ENCODE measurements at regions not wholly inside any gene's neighbourhood (a gene's known extent, or its start where the extent isn't known, plus 50 kb on each side); places are given as distances from the start of the nearest gene placed in this dataset.

- Histone ChIP-seq H3K27me3 (replicated peaks; ENCODE audit: insufficient read depth, low read length) (no peaks in the 10 kb centered on the region), H3K9me2 (replicated peaks; ENCODE audit: insufficient read depth, low read length) (no peaks in the 10 kb centered on the region), H3K27ac (ENCODE audit: low read length) (peak overlapping the region; percentile 13; the same call in 1 of the 2 replicates), H3F3A (ENCODE audit: insufficient read depth, low read length) (peaks cover 9% of the 10 kb centered on the region), H3K36me3 (replicated peaks; ENCODE audit: insufficient read depth, low read length) (no peaks in the 10 kb centered on the region), H3K9ac (ENCODE audit: low read length) (no peak overlapping the region), H3K9me3 (replicated peaks; ENCODE audit: insufficient read depth, low read length) (no peaks in the 10 kb centered on the region), H4K20me1 (ENCODE audit: insufficient read depth, low read length) (no peaks in the 10 kb centered on the region), H3K79me2 (ENCODE audit: low read length) (no peaks in the 10 kb centered on the region), H3K4me3 (ENCODE audit: low read length) (peak overlapping the region; percentile 8; the same call in 1 of the 2 replicates), H3K4me1 (ENCODE audit: low read length) (peaks cover 20% of the 10 kb centered on the region; the same call in 1 of the 2 replicates), H2AFZ (ENCODE audit: low read length) (no peak overlapping the region), H3K4me2 (ENCODE audit: low read depth, low read length) (peak overlapping the region; percentile 51)
- DNase-seq = peak; percentile 84
- TF ChIP-seq EZH2phosphoT487 (IDR thresholded peaks at IDR 0.05; ENCODE audit: low read length) (no peak), EZH2 (optimal IDR thresholded peaks at IDR 0.05; ENCODE audit: low read depth, low read length) (no peak), CTCF (IDR thresholded peaks at IDR 0.05; ENCODE audit: low read length) (no peak)
These were observed 378.8 kb downstream of the CENPW start for GRCh38 chr6:126718600-126719327.

- H3F3A ChIP-seq (ENCODE audit: insufficient read depth, low read length) = peaks cover 9% of the 10 kb centered on the region
These were observed 380.4 kb downstream of the CENPW start for GRCh38 chr6:126720304-126720703.

GRCh38 chr6:126721581-126722160 is 381.8 kb downstream of the CENPW start:
- H4K20me1 ChIP-seq (ENCODE audit: insufficient read depth, low read length) = no peaks in the 10 kb centered on the region
- H3K9me3 ChIP-seq (replicated peaks; ENCODE audit: insufficient read depth, low read length) = no peaks in the 10 kb centered on the region
- TF ChIP-seq EZH2 (optimal IDR thresholded peaks at IDR 0.05; ENCODE audit: low read depth, low read length) = no peak
- no peak for TF ChIP-seq EZH2phosphoT487 (IDR thresholded peaks at IDR 0.05; ENCODE audit: low read length)
- TF ChIP-seq CTCF (IDR thresholded peaks at IDR 0.05; ENCODE audit: low read length) = no peak
- no peak for DNase-seq
- no peaks in the 10 kb centered on the region for H3K27me3 ChIP-seq (replicated peaks; ENCODE audit: insufficient read depth, low read length)
- H3K79me2 ChIP-seq (ENCODE audit: low read length) = no peaks in the 10 kb centered on the region
- peaks cover 9% of the 10 kb centered on the region for H3F3A ChIP-seq (ENCODE audit: insufficient read depth, low read length)
- no peaks in the 10 kb centered on the region for H3K36me3 ChIP-seq (replicated peaks; ENCODE audit: insufficient read depth, low read length)
- H3K9ac ChIP-seq (ENCODE audit: low read length) = no peak overlapping the region
- no peaks in the 10 kb centered on the region for H3K9me2 ChIP-seq (replicated peaks; ENCODE audit: insufficient read depth, low read length)
- no peak overlapping the region for H3K27ac ChIP-seq (ENCODE audit: low read length)
- no peak overlapping the region for H3K4me3 ChIP-seq (ENCODE audit: low read length)
- peaks cover 20% of the 10 kb centered on the region; the same call in 1 of the 2 replicates for H3K4me1 ChIP-seq (ENCODE audit: low read length)
- H2AFZ ChIP-seq (ENCODE audit: low read length) = no peak overlapping the region
- no peak overlapping the region for H3K4me2 ChIP-seq (ENCODE audit: low read depth, low read length)

More at GRCh38 chr6:126720304-126720703, 380.4 kb downstream of the CENPW start:
- no peaks in the 10 kb centered on the region for H3K36me3 ChIP-seq (replicated peaks; ENCODE audit: insufficient read depth, low read length)
- H3K79me2 ChIP-seq (ENCODE audit: low read length) = no peaks in the 10 kb centered on the region
- H3K27me3 ChIP-seq (replicated peaks; ENCODE audit: insufficient read depth, low read length) = no peaks in the 10 kb centered on the region
- TF ChIP-seq EZH2 (optimal IDR thresholded peaks at IDR 0.05; ENCODE audit: low read depth, low read length) (no peak), CTCF (IDR thresholded peaks at IDR 0.05; ENCODE audit: low read length) (no peak), EZH2phosphoT487 (IDR thresholded peaks at IDR 0.05; ENCODE audit: low read length) (no peak)
- H3K4me1 ChIP-seq (ENCODE audit: low read length) = peaks cover 20% of the 10 kb centered on the region; the same call in 1 of the 2 replicates
- no peak overlapping the region for H3K4me2 ChIP-seq (ENCODE audit: low read depth, low read length)
- no peaks in the 10 kb centered on the region for H3K9me2 ChIP-seq (replicated peaks; ENCODE audit: insufficient read depth, low read length)
- H2AFZ ChIP-seq (ENCODE audit: low read length) = no peak overlapping the region
- H3K9ac ChIP-seq (ENCODE audit: low read length) = no peak overlapping the region
- no peak overlapping the region for H3K27ac ChIP-seq (ENCODE audit: low read length)
- H3K9me3 ChIP-seq (replicated peaks; ENCODE audit: insufficient read depth, low read length) = no peaks in the 10 kb centered on the region
- H3K4me3 ChIP-seq (ENCODE audit: low read length) = no peak overlapping the region
- H4K20me1 ChIP-seq (ENCODE audit: insufficient read depth, low read length) = no peaks in the 10 kb centered on the region
- peak; percentile 54 for DNase-seq
